Endothelial cell (in vitro differentiated cells): ENCODE measurements at regions not wholly inside any gene's neighbourhood (a gene's known extent, or its start where the extent isn't known, plus 50 kb on each side); places are given as distances from the start of the nearest gene placed in this dataset.

Experiments
- DNase-seq: peaks from one replicate; pipeline ENCODE4 v3.0.0; 2021; ENCODE audit warnings: low spot score
- H3K27ac Mint-ChIP-seq: one replicate; pipeline ENCODE4 v1.8.0; 2021; ENCODE audit warnings: mixed read lengths, inconsistent platforms; ENCODE audit not compliant: unreplicated experiment
- H3K27me3 Mint-ChIP-seq: one replicate; pipeline ENCODE4 v1.8.0; 2021; ENCODE audit warnings: mild to moderate bottlenecking, moderate library complexity, mixed read lengths, inconsistent platforms; ENCODE audit not compliant: unreplicated experiment
- H3K36me3 Mint-ChIP-seq: one replicate; pipeline ENCODE4 v1.8.0; 2021; ENCODE audit warnings: mild to moderate bottlenecking, low read depth, mixed read lengths, inconsistent platforms; ENCODE audit not compliant: unreplicated experiment
- H3K4me1 Mint-ChIP-seq: one replicate; pipeline ENCODE4 v1.8.0; 2021; ENCODE audit warnings: mild to moderate bottlenecking, mixed read lengths, inconsistent platforms; ENCODE audit not compliant: unreplicated experiment
- H3K4me3 Mint-ChIP-seq: one replicate; pipeline ENCODE4 v1.8.0; 2021; ENCODE audit warnings: mild to moderate bottlenecking, mixed read lengths, inconsistent platforms; ENCODE audit not compliant: unreplicated experiment
- H3K9me3 Mint-ChIP-seq: one replicate; pipeline ENCODE4 v1.8.0; 2021; ENCODE audit warnings: mixed read lengths, inconsistent platforms; ENCODE audit not compliant: unreplicated experiment
- CTCF ChIP-seq: fragments of 200-600 bp; sonication (generic); IDR thresholded peaks from one replicate; pipeline ENCODE4 v1.5.0; 2021; ENCODE audit warnings: antibody characterized with exemption; ENCODE audit not compliant: unreplicated experiment

- Mint-ChIP-seq H3K27ac (no peak overlapping the region), H3K36me3 (no peaks in the 10 kb centered on the region), H3K4me1 (no peaks in the 10 kb centered on the region), H3K9me3 (no peaks in the 10 kb centered on the region), H3K27me3 (no peaks in the 10 kb centered on the region), H3K4me3 (no peak overlapping the region)
- no peak for DNase-seq
- no peak for TF ChIP-seq CTCF
Measured at GRCh38 chr2:198424112-198424511, 619.7 kb downstream of the PLCL1 start.

- H3K27ac Mint-ChIP-seq: no peak overlapping the region
- H3K4me1 Mint-ChIP-seq: no peaks in the 10 kb centered on the region
- no peaks in the 10 kb centered on the region for H3K9me3 Mint-ChIP-seq
- no peak overlapping the region for H3K4me3 Mint-ChIP-seq
- H3K27me3 Mint-ChIP-seq: no peaks in the 10 kb centered on the region
- no peaks in the 10 kb centered on the region for H3K36me3 Mint-ChIP-seq
- DNase-seq: no peak
- no peak for TF ChIP-seq CTCF
Measured at GRCh38 chr2:198417836-198418235, 613.4 kb downstream of the PLCL1 start.

GRCh38 chr2:198414976-198415375 lies 610.6 kb downstream of the PLCL1 start:
- no peak overlapping the region for H3K4me3 Mint-ChIP-seq
- DNase-seq: no peak
- TF ChIP-seq CTCF: no peak
- H3K36me3 Mint-ChIP-seq: no peaks in the 10 kb centered on the region
- H3K27ac Mint-ChIP-seq: no peak overlapping the region
- no peaks in the 10 kb centered on the region for H3K27me3 Mint-ChIP-seq
- H3K4me1 Mint-ChIP-seq: no peaks in the 10 kb centered on the region
- H3K9me3 Mint-ChIP-seq: no peaks in the 10 kb centered on the region

- no peak for DNase-seq
- H3K27ac Mint-ChIP-seq: no peak overlapping the region
- H3K27me3 Mint-ChIP-seq: no peaks in the 10 kb centered on the region
- H3K4me3 Mint-ChIP-seq: no peak overlapping the region
- H3K36me3 Mint-ChIP-seq: no peaks in the 10 kb centered on the region
- H3K4me1 Mint-ChIP-seq: no peaks in the 10 kb centered on the region
- no peak for TF ChIP-seq CTCF
- H3K9me3 Mint-ChIP-seq: no peaks in the 10 kb centered on the region
Measured at GRCh38 chr2:198411936-198412335, 607.5 kb downstream of the PLCL1 start.

GRCh38 chr2:198408171-198408570 lies 603.8 kb downstream of the PLCL1 start:
- Mint-ChIP-seq H3K9me3 (no peaks in the 10 kb centered on the region), H3K27me3 (no peaks in the 10 kb centered on the region), H3K4me1 (no peaks in the 10 kb centered on the region), H3K27ac (no peak overlapping the region), H3K4me3 (no peak overlapping the region), H3K36me3 (no peaks in the 10 kb centered on the region)
- TF ChIP-seq CTCF: no peak
- DNase-seq: no peak
